NCI-H82 (cell line): ENCODE measurements at regions not wholly inside any gene's neighbourhood (a gene's known extent, or its start where the extent isn't known, plus 50 kb on each side); places are given as distances from the start of the nearest gene placed in this dataset.

Experiments
- DNase-seq: peaks from one replicate; lab custom pipeline; 2025; lab: John Stamatoyannopoulos, UW

GRCh38 chr6:166842607-166843006, 113.7 kb downstream of the RNASET2 start:
- DNase-seq, result no peak

DNA sequence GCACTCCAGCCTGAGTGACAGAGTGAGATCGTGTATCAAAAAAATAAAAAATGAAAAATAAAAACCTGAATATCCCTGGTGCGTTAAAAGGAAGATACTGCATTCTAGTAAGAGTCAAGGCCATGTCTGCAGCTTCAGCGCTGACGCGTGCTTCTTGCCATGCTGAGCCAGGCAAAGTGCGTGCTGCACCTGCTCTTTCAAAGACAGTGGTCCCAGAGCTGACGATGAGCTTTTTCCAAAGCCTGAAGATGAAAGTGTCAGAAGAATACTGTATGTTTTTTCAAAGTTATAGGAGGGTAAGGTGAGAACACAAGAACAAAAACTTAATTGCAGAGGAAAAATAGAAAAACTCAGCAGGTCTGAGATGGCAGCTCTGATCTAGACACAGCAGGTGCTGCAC, 115.1 kb downstream of the RNASET2 start:
- DNase-seq, result no peak

GRCh38 chr6:166839569-166839968, 116.8 kb downstream of the RNASET2 start:
- no peak for DNase-seq

DNA sequence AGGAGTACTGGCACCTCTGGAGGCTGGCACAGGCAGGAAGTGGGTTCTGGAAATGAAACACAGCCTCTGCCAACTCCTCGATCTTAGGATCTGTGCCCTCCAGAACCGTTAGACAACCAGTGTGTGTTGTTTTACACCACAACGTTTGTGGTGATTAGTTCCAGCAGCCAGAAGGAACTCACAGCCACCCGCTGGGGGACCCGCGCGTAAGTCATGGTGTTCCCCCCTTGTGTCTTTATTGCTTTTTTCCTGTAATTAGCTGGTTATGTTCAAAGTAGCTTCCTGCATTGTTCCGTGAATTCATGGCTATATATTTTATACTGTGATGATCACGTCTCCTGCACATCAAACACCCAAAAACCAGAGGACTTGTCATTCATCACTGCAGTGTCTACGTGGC, 117.4 kb downstream of the RNASET2 start:
- DNase-seq, result no peak

DNA sequence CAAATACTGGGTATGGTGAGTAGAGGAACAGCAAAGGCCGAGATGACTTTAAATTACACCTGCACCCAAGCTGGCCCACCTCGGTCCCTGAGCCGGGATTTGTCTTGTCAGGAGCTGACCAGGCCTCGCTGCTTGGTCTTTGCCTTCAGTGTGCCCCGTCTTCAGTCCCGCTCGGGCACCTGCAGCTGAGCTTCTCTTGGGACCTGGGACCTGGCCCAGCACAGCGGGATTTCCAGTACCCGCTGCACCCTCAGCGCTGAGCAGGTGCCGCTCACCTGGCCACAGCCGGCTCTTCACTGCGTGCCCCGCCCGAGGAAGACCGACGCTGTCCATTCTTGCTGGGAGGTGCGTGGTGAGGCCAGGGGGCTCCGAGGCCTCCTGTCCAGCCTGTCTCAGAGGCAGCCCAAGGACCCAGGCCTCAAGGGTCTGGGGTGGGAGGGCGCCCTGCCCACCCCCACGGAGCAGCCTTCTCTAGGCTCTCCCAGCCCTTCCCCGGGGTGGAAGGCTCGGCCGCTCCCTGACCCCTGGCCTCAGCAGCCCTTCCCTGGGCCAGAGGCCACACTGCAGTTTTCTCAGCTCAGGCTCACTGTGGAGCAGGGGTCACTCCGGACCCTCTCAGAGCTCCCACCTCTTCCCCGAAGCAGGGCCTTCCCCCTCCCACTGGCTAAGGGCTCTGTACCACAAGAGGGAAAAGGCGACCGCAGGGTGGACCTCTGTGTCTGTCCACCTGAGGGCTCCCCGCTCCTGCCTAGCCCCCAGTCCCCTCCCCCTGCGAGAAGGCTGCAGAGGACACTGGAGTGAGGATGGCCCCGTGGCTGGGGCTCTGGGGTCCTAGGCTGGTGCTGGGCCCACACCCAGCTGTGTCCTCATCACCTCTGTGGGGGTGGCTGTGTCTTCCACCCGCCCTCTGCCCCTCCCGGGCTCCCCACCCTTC, 119.3 kb downstream of the RNASET2 start:
- no peak for DNase-seq

DNA sequence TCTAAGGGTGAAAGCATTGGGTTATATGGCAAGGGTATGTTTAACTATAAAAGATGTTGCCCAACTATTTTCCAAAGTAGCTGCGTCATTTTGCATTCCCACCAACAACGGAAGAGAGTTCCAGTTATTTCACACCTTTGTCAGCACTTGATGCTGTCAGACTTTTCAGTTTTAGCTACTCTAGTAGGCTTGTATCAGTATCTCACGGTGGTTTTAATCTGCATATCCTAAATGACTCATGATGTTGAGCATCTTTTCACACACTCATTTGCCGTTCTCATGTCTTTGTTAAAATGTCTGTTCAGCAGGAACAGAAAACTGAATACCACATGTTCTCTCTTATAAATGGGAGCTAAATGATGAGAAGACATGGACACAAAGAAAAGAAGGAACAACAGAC, 122.3 kb downstream of the RNASET2 start:
- no peak for DNase-seq

GRCh38 chr6:166830891-166831363, 125.4 kb downstream of the RNASET2 start:
- no peak for DNase-seq

GRCh38 chr6:166830185-166830890, 126.0 kb downstream of the RNASET2 start:
- DNase-seq, result no peak

- no peak for DNase-seq
These were observed 130.1 kb downstream of the RNASET2 start for GRCh38 chr6:166826264-166826663.

- no peak for DNase-seq
These were observed 130.7 kb downstream of the RNASET2 start for GRCh38 chr6:166825553-166826145.

GRCh38 chr6:166824880-166825250, 131.5 kb downstream of the RNASET2 start:
- DNase-seq, result no peak

GRCh38 chr6:166824146-166824879, 132.0 kb downstream of the RNASET2 start:
- DNase-seq, result no peak

- DNase-seq, result no peak
These were observed 133.7 kb downstream of the RNASET2 start for GRCh38 chr6:166822609-166823008.

DNA sequence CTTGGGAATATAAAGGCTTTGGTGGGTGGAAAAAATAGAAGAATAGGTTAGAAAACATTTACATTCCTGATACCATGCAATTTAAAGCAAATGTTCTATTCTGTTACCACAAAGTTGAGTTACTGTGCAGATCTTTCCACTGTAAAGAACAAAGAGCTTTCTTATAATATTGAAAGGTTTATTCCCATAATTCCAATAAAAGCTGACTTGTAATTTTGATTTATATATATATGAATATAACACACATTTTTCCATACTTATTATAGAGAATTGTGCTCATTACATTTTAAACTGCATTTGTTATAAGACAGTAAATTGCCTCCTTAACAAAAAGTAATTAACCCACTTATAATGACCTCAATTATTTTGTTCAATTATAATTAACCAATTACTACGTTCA, 135.9 kb downstream of the RNASET2 start:
- DNase-seq, result no peak

DNA sequence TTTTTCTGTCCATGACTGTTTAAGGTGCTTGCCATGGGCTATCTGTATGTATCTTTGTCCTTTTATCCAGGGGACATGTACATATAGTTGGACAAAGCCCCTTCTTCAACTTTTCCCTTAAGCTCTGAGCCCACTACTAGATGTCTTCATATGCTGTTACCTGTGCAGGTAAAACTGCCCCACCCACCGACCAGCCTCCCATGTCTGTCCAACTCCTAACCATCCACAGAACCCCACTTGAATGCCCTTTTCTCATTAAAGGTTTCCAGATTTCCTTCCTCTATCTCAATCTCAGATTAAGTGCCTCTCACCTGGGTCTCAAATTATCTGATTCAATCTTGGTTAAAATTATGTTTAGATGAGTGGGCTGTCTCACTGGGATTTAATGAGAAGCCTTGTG, 136.3 kb downstream of the RNASET2 start:
- DNase-seq, result no peak

GRCh38 chr6:166815629-166816028, 140.7 kb downstream of the RNASET2 start:
- DNase-seq, result no peak

DNA sequence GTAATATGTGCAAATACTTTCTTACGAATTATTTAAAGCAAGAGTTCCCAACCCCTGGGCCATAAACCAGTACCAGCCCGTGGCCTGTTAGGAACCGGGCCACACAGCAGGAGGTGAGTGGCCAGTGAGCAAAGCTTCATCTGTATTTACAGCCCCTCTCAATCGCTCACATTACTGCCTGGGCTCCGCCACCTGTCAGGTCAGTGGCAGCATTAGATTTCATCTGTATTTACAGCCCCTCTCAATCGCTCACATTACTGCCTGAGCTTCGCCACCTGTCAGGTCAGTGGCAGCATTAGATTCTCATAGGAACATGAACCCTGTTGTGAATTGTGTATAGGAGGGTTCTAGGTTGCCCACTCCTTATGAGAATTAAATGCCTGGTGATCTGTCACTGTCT, 142.0 kb downstream of the RNASET2 start:
- peak; percentile 24 for DNase-seq

DNA sequence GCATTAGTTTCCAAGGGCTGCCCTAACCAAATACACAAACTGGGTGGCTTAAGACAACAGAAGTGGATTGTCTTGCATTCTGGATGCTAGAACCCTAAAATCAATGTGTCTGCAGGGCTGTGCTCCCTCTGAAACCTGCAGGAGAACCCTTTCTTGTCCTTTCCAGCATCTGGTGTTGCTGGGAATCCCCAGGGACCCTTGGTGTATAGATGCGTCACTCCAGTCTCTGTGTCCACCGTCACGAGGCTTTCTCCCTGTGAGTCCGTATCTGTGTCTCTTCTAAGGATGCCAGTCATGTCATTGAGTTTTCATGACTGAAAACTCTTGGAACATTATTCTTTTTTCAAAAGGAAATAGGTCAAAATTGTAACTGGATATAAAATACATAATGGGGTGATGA, 142.9 kb downstream of the RNASET2 start:
- no peak for DNase-seq

DNA sequence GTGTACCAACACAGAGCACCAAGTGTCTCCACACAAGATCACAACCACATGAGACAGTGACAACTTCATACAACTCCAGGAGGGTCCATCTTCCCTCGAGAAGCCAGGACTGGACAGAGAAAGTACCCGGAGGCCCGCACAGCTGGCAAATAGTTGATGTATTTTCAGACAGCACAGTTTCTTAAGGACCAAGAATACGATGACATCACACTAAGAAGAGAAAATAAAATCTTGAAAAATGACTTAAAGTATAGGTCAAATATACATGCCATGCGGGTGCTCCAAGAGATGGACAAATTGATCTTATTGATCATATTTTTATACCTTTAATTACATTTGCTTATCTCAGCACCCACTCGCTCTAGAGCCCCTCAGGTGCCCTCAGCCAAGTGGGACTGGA, 145.5 kb downstream of the RNASET2 start:
- DNase-seq, result no peak

GRCh38 chr6:166809721-166810120, 146.6 kb downstream of the RNASET2 start:
- DNase-seq, result no peak

DNA sequence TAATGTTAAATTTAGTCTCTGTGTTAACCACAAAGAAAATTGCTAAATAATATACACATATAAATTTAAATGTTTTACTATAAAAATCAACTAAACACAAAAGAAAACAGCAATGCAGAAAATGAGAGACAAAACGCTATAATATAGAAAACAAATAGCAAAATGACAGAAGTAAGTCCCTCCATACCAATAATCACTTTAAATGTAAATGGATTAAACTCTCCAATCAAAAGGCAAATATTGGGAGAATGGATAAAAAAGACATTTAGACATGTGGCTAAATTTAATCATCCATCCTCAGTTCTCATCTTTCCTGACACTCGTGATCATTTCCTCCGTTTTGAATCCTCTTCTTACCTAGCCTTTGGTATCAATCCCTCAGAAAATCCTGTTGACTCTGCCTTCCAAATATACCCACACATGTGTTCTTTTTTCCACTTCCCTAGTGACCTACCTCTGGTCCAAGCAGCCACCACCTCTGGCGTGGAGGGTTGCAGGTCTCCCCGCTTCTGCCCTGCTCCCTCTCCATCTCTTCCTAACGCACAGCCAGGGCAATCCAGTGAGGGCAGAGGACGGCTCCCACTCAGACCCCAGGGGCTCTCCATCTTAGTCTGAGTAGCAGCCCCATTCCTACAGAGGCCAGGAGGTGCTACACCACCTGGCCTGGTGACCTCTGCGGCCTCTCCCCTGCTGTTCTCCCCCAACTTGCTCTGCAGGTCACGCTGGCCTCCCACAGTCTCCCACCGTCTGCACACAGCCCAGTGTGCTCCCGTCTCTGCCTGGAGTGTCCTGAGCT, 149.2 kb downstream of the RNASET2 start:
- DNase-seq, result no peak
